K562 (cell line): ENCODE measurements at regions not wholly inside any gene's neighbourhood (a gene's known extent, or its start where the extent isn't known, plus 50 kb on each side); places are given as distances from the start of the nearest gene placed in this dataset.

Experiments
- ATAC-seq: fragments of 200-7000 bp; cut with Tn5 transposase; 3 replicates; pipeline ENCODE4 v1.9.1; 2020; ENCODE audit warnings: moderate library complexity
- BruUV-seq: library from RNA; stranded (reverse); fragments of 400-500 nt; replicated peaks from 2 replicates; lab custom pipeline; 2021; lab: Mats Ljungman, UMichigan
- CTCF ChIA-PET: fragments of 300-600 bp; formaldehyde crosslinking; extraction: SDS; loops from one replicate; lab custom pipeline; 2021; ENCODE audit warnings: low intra/inter-chr PET ratio; lab: Yijun Ruan, JAX
- POLR2A ChIA-PET: fragments of 300-600, 350-650 bp; sonication (Branson Sonifier 250); formaldehyde crosslinking; extraction: SDS; loops from one replicate; lab custom pipeline; 2021; ENCODE audit warnings: antibody characterized with exemption, inconsistent platforms; lab: Yijun Ruan, JAX
- DNase-seq, 4 experiments: peaks; one replicate each; pipeline versions ENCODE4 v3.0.0 to v3.0.0-alpha.2; 2011 to 2018; ENCODE audit warnings: low spot score in 3 of 4, mixed read lengths in 3 of 4; ENCODE audit errors: extremely low read depth in 1 of 4
- FAIRE-seq: peaks from 2 replicates; lab custom pipeline; 2011; peaks lifted over from hg19 to GRCh38; lab: Jason Lieb, UNC
- H2AFZ ChIP-seq: 2 replicates; pipeline ENCODE4 v1.6.0; 2011; ENCODE audit warnings: low read depth, low read length, control low read depth, inconsistent platforms
- H3K27ac ChIP-seq: fragments of 200-600 bp; 3 replicates; pipeline ENCODE4 v1.8.0; 2011; ENCODE audit warnings: low read depth, mild to moderate bottlenecking, control low read depth, inconsistent platforms, low read length, moderate library complexity, mixed read lengths; ENCODE audit errors: extremely low read depth
- H3K27me3 ChIP-seq, 2 experiments: fragments of 300-600 bp in 1 of 2; 2 replicates in 1 of 2; 3 replicates in 1 of 2; pipeline versions ENCODE4 v1.6.0 to v1.8.0; 2011; ENCODE audit warnings: inconsistent platforms in 2 of 2, low read length in 2 of 2, mild to moderate bottlenecking in 1 of 2, mixed read lengths in 1 of 2, moderate library complexity in 1 of 2; ENCODE audit not compliant: control insufficient read depth in 2 of 2, insufficient read depth in 2 of 2
- H3K36me3 ChIP-seq: fragments of 300-600 bp; 3 replicates; pipeline ENCODE4 v1.8.0; 2011; ENCODE audit warnings: mild to moderate bottlenecking, low read length, inconsistent platforms; ENCODE audit not compliant: control insufficient read depth, insufficient read depth
- H3K4me1 ChIP-seq, 2 experiments: fragments of 200-600 bp in 1 of 2; replicated peaks in 1 of 2; 2 replicates in 1 of 2; 3 replicates in 1 of 2; pipeline versions ENCODE4 v1.5.1 to v1.8.0; 2011; ENCODE audit warnings: inconsistent platforms in 2 of 2, low read length in 2 of 2, mild to moderate bottlenecking in 1 of 2, mixed read lengths in 1 of 2, moderate library complexity in 1 of 2; ENCODE audit not compliant: control insufficient read depth in 2 of 2, insufficient read depth in 2 of 2
- H3K4me2 ChIP-seq: 2 replicates; pipeline ENCODE4 v1.6.1; 2011; ENCODE audit warnings: low read length, control low read depth, inconsistent platforms, mixed read lengths; ENCODE audit not compliant: insufficient read depth
- H3K4me3 ChIP-seq: fragments of 200-600 bp; sonication (generic), shearing (Covaris generic); 2 replicates; pipeline ENCODE4 v1.5.1; 2016; ENCODE audit warnings: control low read depth, inconsistent platforms
- H3K79me2 ChIP-seq: fragments of 200-600 bp; 3 replicates; pipeline ENCODE4 v1.8.0; 2011; ENCODE audit warnings: low read length, inconsistent platforms; ENCODE audit not compliant: control insufficient read depth, insufficient read depth
- H3K9ac ChIP-seq, 2 experiments: 2 replicates each; pipeline versions ENCODE4 v1.6.0 to v1.6.1; 2011; ENCODE audit warnings: low read depth in 2 of 2, low read length in 2 of 2, control low read depth in 1 of 2, inconsistent platforms in 1 of 2, mild to moderate bottlenecking in 1 of 2, mixed read lengths in 1 of 2; ENCODE audit not compliant: insufficient read depth in 1 of 2
- H3K9me1 ChIP-seq: one replicate; pipeline ENCODE4 v1.6.0; 2011; ENCODE audit warnings: inconsistent platforms, mild to moderate bottlenecking, low read length, moderate library complexity; ENCODE audit not compliant: control insufficient read depth, insufficient read depth
- H3K9me3 ChIP-seq: replicated peaks from 2 replicates; pipeline ENCODE4 v1.5.1; 2011; ENCODE audit warnings: low read depth, low read length, inconsistent platforms; ENCODE audit not compliant: control insufficient read depth, insufficient read depth
- H4K20me1 ChIP-seq: replicated peaks from 2 replicates; pipeline ENCODE4 v1.6.1; 2011; ENCODE audit warnings: low read length, inconsistent platforms, mixed read lengths; ENCODE audit not compliant: control insufficient read depth, insufficient read depth
- SIX5 ChIP-seq, 2 experiments: IDR thresholded peaks; 2 replicates each; pipeline ENCODE4 v1.6.1; 2011; ENCODE audit warnings: low read length in 2 of 2, borderline replicate concordance in 1 of 2, low read depth in 1 of 2, mild to moderate bottlenecking in 1 of 2, moderate library complexity in 1 of 2; ENCODE audit not compliant: insufficient read depth in 1 of 2
- TARDBP ChIP-seq: fragments of 450-650 bp; IDR thresholded peaks from 2 replicates; pipeline ENCODE4 v1.6.1; 2016
- ZNF766 ChIP-seq: fragments of 200-800 bp; sonication (Bioruptor generic); conservative IDR thresholded peaks from 2 replicates; pipeline ENCODE4 v1.6.1; 2016; ENCODE audit warnings: missing genetic modification characterization, missing compliant biosample characterization
- in situ Hi-C: fragments of 300-500 bp; cut with MboI; formaldehyde crosslinking; loops from 4 replicates; pipeline ENCODE4 v1.15.0; 2018; ENCODE audit warnings: inconsistent platforms, mixed read lengths
- intact Hi-C: fragments of 100-400 bp; cut with micrococcal nuclease; formaldehyde crosslinking; loops from 2 replicates; pipeline ENCODE4 v1.14.2; 2022
- TF ChIP-seq, protein P1 (sequence below): fragments of 450-650 bp; IDR thresholded peaks from 2 replicates; pipeline ENCODE4 v1.6.1; 2018; ENCODE audit warnings: mild to moderate bottlenecking, low read depth; ENCODE audit not compliant: partially characterized antibody
- TF ChIP-seq, protein P2 (sequence below): fragments of 250-450 bp; sonication (Bioruptor Pico); IDR thresholded peaks from 2 replicates; pipeline ENCODE4 v1.8.0; 2022; ENCODE audit warnings: inconsistent platforms
- TF ChIP-seq, protein P3 (sequence below): fragments of 200-600 bp; sonication (generic); IDR thresholded peaks from one replicate; pipeline ENCODE4 v1.6.1; 2012; ENCODE audit warnings: mild to moderate bottlenecking, low read depth, low read length, inconsistent platforms
- TF ChIP-seq, protein P4 (sequence below): fragments of 450-650 bp; conservative IDR thresholded peaks from 2 replicates; pipeline ENCODE4 v1.6.1; 2016; ENCODE audit warnings: missing genetic modification characterization, low read depth, mild to moderate bottlenecking, missing compliant biosample characterization, moderate library complexity

DNA sequence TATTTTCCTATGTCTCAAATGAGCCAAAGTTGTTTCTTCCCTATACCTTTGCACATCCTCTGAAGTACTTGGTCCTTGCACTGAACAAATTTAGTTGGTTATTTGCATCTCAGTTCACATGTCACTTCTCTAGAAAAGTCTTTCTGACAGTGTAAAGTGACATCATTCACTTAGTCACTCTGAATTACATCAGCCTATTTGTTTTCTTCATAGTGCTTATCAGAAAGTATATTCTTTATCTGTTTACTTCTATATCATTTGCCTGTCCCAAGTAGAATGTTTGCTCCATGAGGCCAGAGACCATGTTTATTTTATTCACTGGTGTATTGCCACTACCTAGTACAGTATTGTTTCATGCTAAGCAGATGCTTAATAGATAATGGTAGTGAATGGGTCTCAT, 173.7 kb downstream of the HNMT start:
- Histone ChIP-seq H3K9me1 (no peaks in the 10 kb centered on the region), H3K4me3 (no peak overlapping the region), H3K79me2 (no peaks in the 10 kb centered on the region), H3K4me2 (no peak overlapping the region), H2AFZ (no peak overlapping the region), H3K9me3 (no peaks in the 10 kb centered on the region), H3K27ac (no peak overlapping the region), H3K9ac (no peak overlapping the region), H3K4me1 (no peaks in the 10 kb centered on the region), H4K20me1 (no peaks in the 10 kb centered on the region), H3K36me3 (no peaks in the 10 kb centered on the region), H3K27me3 (no peaks in the 10 kb centered on the region)
- CTCF ChIA-PET: no interaction called here
- FAIRE-seq (no peak), DNase-seq (no peak), ATAC-seq (no peak)
- intact Hi-C loops: no loop called here
- in situ Hi-C loops: no loop called here
- POLR2A ChIA-PET: no interaction called here
- BruUV-seq: no TSS peak
- TF ChIP-seq, protein P1, sequence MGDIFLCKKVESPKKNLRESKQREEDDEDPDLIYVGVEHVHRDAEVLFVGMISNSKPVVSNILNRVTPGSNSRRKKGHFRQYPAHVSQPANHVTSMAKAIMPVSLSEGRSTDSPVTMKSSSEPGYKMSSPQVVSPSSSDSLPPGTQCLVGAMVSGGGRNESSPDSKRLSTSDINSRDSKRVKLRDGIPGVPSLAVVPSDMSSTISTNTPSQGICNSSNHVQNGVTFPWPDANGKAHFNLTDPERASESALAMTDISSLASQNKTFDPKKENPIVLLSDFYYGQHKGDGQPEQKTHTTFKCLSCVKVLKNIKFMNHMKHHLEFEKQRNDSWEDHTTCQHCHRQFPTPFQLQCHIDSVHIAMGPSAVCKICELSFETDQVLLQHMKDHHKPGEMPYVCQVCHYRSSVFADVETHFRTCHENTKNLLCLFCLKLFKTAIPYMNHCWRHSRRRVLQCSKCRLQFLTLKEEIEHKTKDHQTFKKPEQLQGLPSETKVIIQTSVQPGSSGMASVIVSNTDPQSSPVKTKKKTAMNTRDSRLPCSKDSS: no peak
- TF ChIP-seq, protein P2, sequence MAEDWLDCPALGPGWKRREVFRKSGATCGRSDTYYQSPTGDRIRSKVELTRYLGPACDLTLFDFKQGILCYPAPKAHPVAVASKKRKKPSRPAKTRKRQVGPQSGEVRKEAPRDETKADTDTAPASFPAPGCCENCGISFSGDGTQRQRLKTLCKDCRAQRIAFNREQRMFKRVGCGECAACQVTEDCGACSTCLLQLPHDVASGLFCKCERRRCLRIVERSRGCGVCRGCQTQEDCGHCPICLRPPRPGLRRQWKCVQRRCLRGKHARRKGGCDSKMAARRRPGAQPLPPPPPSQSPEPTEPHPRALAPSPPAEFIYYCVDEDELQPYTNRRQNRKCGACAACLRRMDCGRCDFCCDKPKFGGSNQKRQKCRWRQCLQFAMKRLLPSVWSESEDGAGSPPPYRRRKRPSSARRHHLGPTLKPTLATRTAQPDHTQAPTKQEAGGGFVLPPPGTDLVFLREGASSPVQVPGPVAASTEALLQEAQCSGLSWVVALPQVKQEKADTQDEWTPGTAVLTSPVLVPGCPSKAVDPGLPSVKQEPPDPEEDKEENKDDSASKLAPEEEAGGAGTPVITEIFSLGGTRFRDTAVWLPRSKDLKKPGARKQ (CRISPR knock-in tag): no peak
- TF ChIP-seq TARDBP (no peak), SIX5 (IDR thresholded peaks at IDR 0.05; ENCODE audit: borderline replicate concordance in 1 of 2, insufficient read depth in 1 of 2, low read depth in 1 of 2, low read length in 2 of 2) (no peak), ZNF766 (CRISPR knock-in tag) (no peak)
- TF ChIP-seq, protein P3, sequence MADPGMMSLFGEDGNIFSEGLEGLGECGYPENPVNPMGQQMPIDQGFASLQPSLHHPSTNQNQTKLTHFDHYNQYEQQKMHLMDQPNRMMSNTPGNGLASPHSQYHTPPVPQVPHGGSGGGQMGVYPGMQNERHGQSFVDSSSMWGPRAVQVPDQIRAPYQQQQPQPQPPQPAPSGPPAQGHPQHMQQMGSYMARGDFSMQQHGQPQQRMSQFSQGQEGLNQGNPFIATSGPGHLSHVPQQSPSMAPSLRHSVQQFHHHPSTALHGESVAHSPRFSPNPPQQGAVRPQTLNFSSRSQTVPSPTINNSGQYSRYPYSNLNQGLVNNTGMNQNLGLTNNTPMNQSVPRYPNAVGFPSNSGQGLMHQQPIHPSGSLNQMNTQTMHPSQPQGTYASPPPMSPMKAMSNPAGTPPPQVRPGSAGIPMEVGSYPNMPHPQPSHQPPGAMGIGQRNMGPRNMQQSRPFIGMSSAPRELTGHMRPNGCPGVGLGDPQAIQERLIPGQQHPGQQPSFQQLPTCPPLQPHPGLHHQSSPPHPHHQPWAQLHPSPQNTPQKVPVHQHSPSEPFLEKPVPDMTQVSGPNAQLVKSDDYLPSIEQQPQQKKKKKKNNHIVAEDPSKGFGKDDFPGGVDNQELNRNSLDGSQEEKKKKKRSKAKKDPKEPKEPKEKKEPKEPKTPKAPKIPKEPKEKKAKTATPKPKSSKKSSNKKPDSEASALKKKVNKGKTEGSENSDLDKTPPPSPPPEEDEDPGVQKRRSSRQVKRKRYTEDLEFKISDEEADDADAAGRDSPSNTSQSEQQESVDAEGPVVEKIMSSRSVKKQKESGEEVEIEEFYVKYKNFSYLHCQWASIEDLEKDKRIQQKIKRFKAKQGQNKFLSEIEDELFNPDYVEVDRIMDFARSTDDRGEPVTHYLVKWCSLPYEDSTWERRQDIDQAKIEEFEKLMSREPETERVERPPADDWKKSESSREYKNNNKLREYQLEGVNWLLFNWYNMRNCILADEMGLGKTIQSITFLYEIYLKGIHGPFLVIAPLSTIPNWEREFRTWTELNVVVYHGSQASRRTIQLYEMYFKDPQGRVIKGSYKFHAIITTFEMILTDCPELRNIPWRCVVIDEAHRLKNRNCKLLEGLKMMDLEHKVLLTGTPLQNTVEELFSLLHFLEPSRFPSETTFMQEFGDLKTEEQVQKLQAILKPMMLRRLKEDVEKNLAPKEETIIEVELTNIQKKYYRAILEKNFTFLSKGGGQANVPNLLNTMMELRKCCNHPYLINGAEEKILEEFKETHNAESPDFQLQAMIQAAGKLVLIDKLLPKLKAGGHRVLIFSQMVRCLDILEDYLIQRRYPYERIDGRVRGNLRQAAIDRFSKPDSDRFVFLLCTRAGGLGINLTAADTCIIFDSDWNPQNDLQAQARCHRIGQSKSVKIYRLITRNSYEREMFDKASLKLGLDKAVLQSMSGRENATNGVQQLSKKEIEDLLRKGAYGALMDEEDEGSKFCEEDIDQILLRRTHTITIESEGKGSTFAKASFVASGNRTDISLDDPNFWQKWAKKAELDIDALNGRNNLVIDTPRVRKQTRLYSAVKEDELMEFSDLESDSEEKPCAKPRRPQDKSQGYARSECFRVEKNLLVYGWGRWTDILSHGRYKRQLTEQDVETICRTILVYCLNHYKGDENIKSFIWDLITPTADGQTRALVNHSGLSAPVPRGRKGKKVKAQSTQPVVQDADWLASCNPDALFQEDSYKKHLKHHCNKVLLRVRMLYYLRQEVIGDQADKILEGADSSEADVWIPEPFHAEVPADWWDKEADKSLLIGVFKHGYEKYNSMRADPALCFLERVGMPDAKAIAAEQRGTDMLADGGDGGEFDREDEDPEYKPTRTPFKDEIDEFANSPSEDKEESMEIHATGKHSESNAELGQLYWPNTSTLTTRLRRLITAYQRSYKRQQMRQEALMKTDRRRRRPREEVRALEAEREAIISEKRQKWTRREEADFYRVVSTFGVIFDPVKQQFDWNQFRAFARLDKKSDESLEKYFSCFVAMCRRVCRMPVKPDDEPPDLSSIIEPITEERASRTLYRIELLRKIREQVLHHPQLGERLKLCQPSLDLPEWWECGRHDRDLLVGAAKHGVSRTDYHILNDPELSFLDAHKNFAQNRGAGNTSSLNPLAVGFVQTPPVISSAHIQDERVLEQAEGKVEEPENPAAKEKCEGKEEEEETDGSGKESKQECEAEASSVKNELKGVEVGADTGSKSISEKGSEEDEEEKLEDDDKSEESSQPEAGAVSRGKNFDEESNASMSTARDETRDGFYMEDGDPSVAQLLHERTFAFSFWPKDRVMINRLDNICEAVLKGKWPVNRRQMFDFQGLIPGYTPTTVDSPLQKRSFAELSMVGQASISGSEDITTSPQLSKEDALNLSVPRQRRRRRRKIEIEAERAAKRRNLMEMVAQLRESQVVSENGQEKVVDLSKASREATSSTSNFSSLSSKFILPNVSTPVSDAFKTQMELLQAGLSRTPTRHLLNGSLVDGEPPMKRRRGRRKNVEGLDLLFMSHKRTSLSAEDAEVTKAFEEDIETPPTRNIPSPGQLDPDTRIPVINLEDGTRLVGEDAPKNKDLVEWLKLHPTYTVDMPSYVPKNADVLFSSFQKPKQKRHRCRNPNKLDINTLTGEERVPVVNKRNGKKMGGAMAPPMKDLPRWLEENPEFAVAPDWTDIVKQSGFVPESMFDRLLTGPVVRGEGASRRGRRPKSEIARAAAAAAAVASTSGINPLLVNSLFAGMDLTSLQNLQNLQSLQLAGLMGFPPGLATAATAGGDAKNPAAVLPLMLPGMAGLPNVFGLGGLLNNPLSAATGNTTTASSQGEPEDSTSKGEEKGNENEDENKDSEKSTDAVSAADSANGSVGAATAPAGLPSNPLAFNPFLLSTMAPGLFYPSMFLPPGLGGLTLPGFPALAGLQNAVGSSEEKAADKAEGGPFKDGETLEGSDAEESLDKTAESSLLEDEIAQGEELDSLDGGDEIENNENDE: no peak
- TF ChIP-seq, protein P4, sequence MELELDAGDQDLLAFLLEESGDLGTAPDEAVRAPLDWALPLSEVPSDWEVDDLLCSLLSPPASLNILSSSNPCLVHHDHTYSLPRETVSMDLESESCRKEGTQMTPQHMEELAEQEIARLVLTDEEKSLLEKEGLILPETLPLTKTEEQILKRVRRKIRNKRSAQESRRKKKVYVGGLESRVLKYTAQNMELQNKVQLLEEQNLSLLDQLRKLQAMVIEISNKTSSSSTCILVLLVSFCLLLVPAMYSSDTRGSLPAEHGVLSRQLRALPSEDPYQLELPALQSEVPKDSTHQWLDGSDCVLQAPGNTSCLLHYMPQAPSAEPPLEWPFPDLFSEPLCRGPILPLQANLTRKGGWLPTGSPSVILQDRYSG (tag): no peak
